ENCODE measurements at regions not wholly inside any gene's neighbourhood (a gene's known extent, or its start where the extent isn't known, plus 50 kb on each side); places are given as distances from the start of the nearest gene placed in this dataset.

DNA sequence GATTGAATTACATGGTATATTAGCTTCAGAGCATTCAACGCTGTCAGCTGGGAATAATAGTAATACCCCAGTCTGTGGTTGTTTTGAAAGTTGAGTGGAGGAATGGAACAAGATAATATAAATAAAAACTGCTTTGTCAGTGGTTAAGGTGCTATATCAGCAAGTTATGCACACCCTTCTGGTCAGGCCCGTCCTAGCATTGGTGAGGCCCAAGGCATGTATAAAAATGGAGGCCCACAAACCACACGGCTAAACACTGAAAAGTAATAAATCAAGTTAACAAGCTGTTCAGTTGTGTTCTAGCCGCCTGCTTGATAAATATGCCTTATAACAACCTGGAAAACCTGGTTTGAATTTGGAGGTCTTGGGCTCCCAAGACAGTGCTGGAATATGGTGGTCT, 77.4 kb downstream of the PSMG1 start:
- no peak for TF ChIP-seq POLR2A (IDR thresholded peaks at IDR 0.05; ENCODE audit: low read depth, low read length)
- TF ChIP-seq, protein P1, sequence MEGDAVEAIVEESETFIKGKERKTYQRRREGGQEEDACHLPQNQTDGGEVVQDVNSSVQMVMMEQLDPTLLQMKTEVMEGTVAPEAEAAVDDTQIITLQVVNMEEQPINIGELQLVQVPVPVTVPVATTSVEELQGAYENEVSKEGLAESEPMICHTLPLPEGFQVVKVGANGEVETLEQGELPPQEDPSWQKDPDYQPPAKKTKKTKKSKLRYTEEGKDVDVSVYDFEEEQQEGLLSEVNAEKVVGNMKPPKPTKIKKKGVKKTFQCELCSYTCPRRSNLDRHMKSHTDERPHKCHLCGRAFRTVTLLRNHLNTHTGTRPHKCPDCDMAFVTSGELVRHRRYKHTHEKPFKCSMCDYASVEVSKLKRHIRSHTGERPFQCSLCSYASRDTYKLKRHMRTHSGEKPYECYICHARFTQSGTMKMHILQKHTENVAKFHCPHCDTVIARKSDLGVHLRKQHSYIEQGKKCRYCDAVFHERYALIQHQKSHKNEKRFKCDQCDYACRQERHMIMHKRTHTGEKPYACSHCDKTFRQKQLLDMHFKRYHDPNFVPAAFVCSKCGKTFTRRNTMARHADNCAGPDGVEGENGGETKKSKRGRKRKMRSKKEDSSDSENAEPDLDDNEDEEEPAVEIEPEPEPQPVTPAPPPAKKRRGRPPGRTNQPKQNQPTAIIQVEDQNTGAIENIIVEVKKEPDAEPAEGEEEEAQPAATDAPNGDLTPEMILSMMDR (conservative IDR thresholded peaks at IDR 0.05; ENCODE audit: low read depth, low read length) = no peak
